CD4-positive, alpha-beta T cell (primary cell): ENCODE measurements at regions not wholly inside any gene's neighbourhood (a gene's known extent, or its start where the extent isn't known, plus 50 kb on each side); places are given as distances from the start of the nearest gene placed in this dataset.

ENCODE experiments used
- ATAC-seq: fragments of 200-7000 bp; cut with Tn5 transposase; one replicate; pipeline ENCODE4 v1.10.0; 2022; ENCODE audit warnings: mild to moderate bottlenecking; ENCODE audit not compliant: poor library complexity
- CTCF ChIA-PET: fragments of 350-600 bp; sonication (Branson Sonifier 250); formaldehyde crosslinking; loops from one replicate; lab custom pipeline; 2021; ENCODE audit warnings: antibody characterized with exemption, inconsistent platforms; lab: Charles Lee
- POLR2A ChIA-PET: fragments of 350-600 bp; sonication (Branson Sonifier 250); formaldehyde crosslinking; loops from one replicate; lab custom pipeline; 2021; ENCODE audit warnings: antibody characterized with exemption, inconsistent platforms; lab: Charles Lee
- DNase-seq, 14 experiments: peaks; one replicate each; pipeline ENCODE4 v3.0.0-alpha.2; 2013 to 2020; ENCODE audit warnings: mixed read lengths in 2 of 14
- H3K27ac ChIP-seq, 2 donors: one replicate each; pipeline versions ENCODE4 v1.5.1 to v1.7.0; 2013; ENCODE audit warnings: low read length in 2 of 2, low read depth in 1 of 2, mild to moderate bottlenecking in 1 of 2
- H3K27me3 ChIP-seq, 2 experiments: 1 replicate in 1 of 2; 2 replicates in 1 of 2; pipeline versions ENCODE4 v1.6.1 to v1.7.0; 2013; ENCODE audit warnings: low read length in 2 of 2, control low read depth in 1 of 2, mild to moderate bottlenecking in 1 of 2, moderate library complexity in 1 of 2; ENCODE audit not compliant: insufficient read depth in 2 of 2, control insufficient read depth in 1 of 2
- H3K36me3 ChIP-seq: one replicate; pipeline ENCODE4 v1.6.1; 2013; ENCODE audit warnings: low read length, control low read depth; ENCODE audit not compliant: insufficient read depth
- H3K4me1 ChIP-seq: one replicate; pipeline ENCODE4 v1.6.1; 2013; ENCODE audit warnings: low read length, control low read depth; ENCODE audit not compliant: insufficient read depth
- H3K4me3 ChIP-seq: one replicate; pipeline ENCODE4 v1.5.1; 2013; ENCODE audit warnings: mild to moderate bottlenecking, low read length, moderate library complexity
- H3K9me3 ChIP-seq, 2 experiments: 1 replicate in 1 of 2; 2 replicates in 1 of 2; pipeline versions ENCODE4 v1.6.1 to v1.7.0; 2013; ENCODE audit warnings: low read length in 2 of 2, mild to moderate bottlenecking in 2 of 2, control low read depth in 1 of 2, moderate library complexity in 1 of 2; ENCODE audit not compliant: control insufficient read depth in 1 of 2, insufficient read depth in 1 of 2
- H3K27ac Mint-ChIP-seq: one replicate; pipeline ENCODE4 v1.8.0; 2020; ENCODE audit warnings: mixed read lengths
- H3K27me3 Mint-ChIP-seq: one replicate; pipeline ENCODE4 v1.8.0; 2021; ENCODE audit warnings: mixed read lengths
- H3K36me3 Mint-ChIP-seq: one replicate; pipeline ENCODE4 v1.8.0; 2021; ENCODE audit warnings: low read depth, mixed read lengths
- H3K4me1 Mint-ChIP-seq: one replicate; pipeline ENCODE4 v1.8.0; 2021; ENCODE audit warnings: low read depth, mixed read lengths
- H3K4me3 Mint-ChIP-seq: one replicate; pipeline ENCODE4 v1.8.0; 2020; ENCODE audit warnings: mild to moderate bottlenecking, mixed read lengths
- H3K9me3 Mint-ChIP-seq: one replicate; pipeline ENCODE4 v1.8.0; 2020; ENCODE audit warnings: mixed read lengths
- CTCF ChIP-seq: fragments of 200-600 bp; IDR thresholded peaks from one replicate; pipeline ENCODE4 v1.8.0; 2022; ENCODE audit warnings: antibody characterized with exemption, mild to moderate bottlenecking
- intact Hi-C, 2 experiments: fragments of 100-400 bp; cut with DNase I in 1 of 2; cut with micrococcal nuclease in 1 of 2; formaldehyde crosslinking; loops; one replicate each; pipeline versions ENCODE4 v1.15.1 to v1.9.0; 2023 to 2025; cut with DNase I, micrococcal nuclease

DNA sequence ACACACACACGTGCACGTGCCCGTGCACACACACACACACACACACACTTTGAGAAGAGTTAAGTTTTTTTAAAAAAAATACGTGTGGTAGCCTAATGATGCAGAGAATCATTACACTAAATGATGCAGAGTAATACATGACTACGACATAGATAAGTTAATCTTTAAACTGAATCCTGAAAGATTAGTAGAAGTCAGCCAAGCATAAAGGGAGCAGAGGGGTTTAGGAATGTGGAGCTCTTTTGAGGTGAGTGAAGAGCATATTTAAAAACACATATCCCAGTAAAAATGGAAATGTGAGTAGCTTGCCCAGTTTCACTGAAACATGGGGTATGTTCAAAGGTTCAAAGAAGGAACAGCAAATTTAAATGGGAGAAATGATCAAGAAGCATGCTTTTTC, 61.3 kb upstream of the TYRP1 start:
- no peak overlapping the region for H3K27ac Mint-ChIP-seq
- H3K27me3 ChIP-seq, result no peaks in the 10 kb centered on the region
- H3K4me1 Mint-ChIP-seq, result no peaks in the 10 kb centered on the region
- H3K36me3 Mint-ChIP-seq, result no peaks in the 10 kb centered on the region
- TF ChIP-seq CTCF, result no peak
- H3K4me3 ChIP-seq, result no peak overlapping the region
- ChIA-PET POLR2A (no interaction called here), CTCF (no interaction called here)
- H3K4me1 ChIP-seq, result no peaks in the 10 kb centered on the region
- H3K4me3 Mint-ChIP-seq, result no peak overlapping the region
- intact Hi-C loops, result no loop called here
- no peak overlapping the region for H3K27ac ChIP-seq
- no peak for ATAC-seq
- peaks cover 3% of the 10 kb centered on the region in 2 experiments for H3K9me3 ChIP-seq
- H3K9me3 Mint-ChIP-seq, result peaks cover 22% of the 10 kb centered on the region
- H3K27me3 Mint-ChIP-seq, result no peaks in the 10 kb centered on the region
- no peak for DNase-seq
- no peaks in the 10 kb centered on the region for H3K36me3 ChIP-seq

DNA sequence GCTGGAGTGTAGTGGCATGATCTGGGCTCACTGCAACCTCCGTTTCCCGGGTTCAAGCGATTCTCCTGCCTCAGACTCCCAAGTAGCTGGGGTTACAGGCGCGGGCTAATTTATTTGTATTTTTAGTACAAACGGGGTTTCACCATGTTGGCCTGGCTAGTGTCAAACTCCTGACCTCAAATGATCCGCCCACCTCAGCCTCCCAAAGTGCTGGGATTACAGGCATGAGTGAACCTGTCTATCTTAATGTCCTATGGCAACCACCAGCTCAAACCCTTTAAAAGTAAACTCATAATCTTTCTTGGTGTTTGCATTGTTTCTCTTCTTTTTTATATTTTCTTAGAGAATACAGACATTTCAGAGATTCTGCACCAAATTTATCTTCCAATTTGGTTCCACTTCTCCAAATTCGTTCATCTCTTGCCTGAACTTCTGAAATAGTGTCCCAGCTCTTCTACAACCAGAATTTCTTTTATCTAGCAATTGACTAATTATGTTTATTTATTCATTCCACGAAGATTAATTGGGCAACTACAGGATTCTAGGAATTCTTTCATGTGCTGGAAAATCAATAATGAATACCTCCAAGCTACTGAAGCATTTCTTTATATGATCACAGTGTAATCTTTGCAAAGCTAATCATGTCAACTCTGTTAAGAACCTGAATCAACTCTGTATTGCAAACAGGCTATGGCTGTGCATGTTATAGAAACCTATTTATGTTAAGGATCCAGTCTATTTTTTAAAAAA, 60.0 kb upstream of the TYRP1 start:
- Histone ChIP-seq H3K27ac (no peak overlapping the region), H3K36me3 (no peaks in the 10 kb centered on the region), H3K4me3 (no peak overlapping the region), H3K27me3 (no peaks in the 10 kb centered on the region), H3K9me3 (peaks cover 0 to 7% of the 10 kb centered on the region in 2 experiments), H3K4me1 (no peaks in the 10 kb centered on the region)
- DNase-seq, result no peak
- Mint-ChIP-seq H3K36me3 (no peaks in the 10 kb centered on the region), H3K27ac (no peak overlapping the region), H3K4me1 (no peaks in the 10 kb centered on the region), H3K4me3 (no peak overlapping the region), H3K9me3 (peaks cover 23% of the 10 kb centered on the region), H3K27me3 (no peaks in the 10 kb centered on the region)
- TF ChIP-seq CTCF, result no peak
- intact Hi-C loops, result no loop called here
- CTCF ChIA-PET, result no interaction called here
- no peak for ATAC-seq
- POLR2A ChIA-PET, result no interaction called here

DNA sequence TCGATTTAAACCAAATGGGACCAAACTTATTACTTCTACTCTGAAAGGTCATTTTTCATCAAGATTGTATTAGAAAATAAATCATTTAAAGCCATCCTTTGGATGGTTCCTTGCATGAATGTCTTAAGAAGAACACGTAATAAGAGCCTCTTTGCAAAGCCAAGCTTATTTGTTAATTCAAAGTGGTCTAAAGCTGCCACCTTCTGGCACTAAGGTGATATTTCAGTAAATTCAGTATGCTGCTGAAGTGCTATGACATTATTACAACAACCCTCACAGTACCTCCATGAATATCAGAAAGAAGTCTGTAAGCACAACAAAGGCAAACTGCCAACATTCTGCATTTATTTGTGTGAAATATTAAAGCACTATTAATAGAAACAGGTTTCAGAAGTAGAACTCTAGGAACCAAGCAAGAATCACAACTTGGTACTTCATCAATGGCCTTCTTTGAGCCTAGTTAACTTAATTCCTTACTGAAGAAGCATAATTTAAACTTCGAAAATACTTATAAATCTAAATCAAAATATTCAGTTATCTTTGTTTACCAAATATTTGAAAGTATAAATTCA, 53.1 kb upstream of the TYRP1 start:
- ChIA-PET CTCF (no interaction called here), POLR2A (no interaction called here)
- Histone ChIP-seq H3K27ac (no peak overlapping the region), H3K4me1 (no peaks in the 10 kb centered on the region), H3K9me3 (peaks cover 0 to 12% of the 10 kb centered on the region in 2 experiments), H3K4me3 (no peak overlapping the region), H3K36me3 (no peaks in the 10 kb centered on the region), H3K27me3 (no peaks in the 10 kb centered on the region)
- H3K9me3 Mint-ChIP-seq, result peaks cover 12% of the 10 kb centered on the region
- ATAC-seq, result no peak
- H3K36me3 Mint-ChIP-seq, result no peaks in the 10 kb centered on the region
- no peak for DNase-seq
- intact Hi-C loops, result loop anchor here in 1 of 2 experiments (10.0 kb wide), 1 partner anchor 75 kb away; no protein-coding TSS in a partner anchor
- H3K4me1 Mint-ChIP-seq, result no peaks in the 10 kb centered on the region
- no peak overlapping the region for H3K4me3 Mint-ChIP-seq
- H3K27ac Mint-ChIP-seq, result no peak overlapping the region
- TF ChIP-seq CTCF, result no peak
- no peaks in the 10 kb centered on the region for H3K27me3 Mint-ChIP-seq
